ENCODE measurements at regions not wholly inside any gene's neighbourhood (a gene's known extent, or its start where the extent isn't known, plus 50 kb on each side); places are given as distances from the start of the nearest gene placed in this dataset.

GRCh38 chr11:80486678-80487077 is 1045.8 kb upstream of the TENM4 start:
- Histone ChIP-seq H3K4me1 (ENCODE audit: insufficient read depth, low read length) (no peaks in the 10 kb centered on the region), H3K27ac (ENCODE audit: low read depth in 1 of 2, low read length in 2 of 2) (no peak overlapping the region), H3K9me3 (ENCODE audit: control insufficient read depth in 1 of 2, insufficient read depth in 1 of 2, low read length in 2 of 2) (peaks cover 0 to 4% of the 10 kb centered on the region in 2 experiments), H3K4me3 (ENCODE audit: low read length) (no peak overlapping the region), H3K36me3 (ENCODE audit: insufficient read depth, low read length) (no peaks in the 10 kb centered on the region), H3K27me3 (ENCODE audit: control insufficient read depth in 1 of 2, insufficient read depth in 2 of 2, low read length in 2 of 2) (no peaks in the 10 kb centered on the region)
- Mint-ChIP-seq H3K36me3 (ENCODE audit: low read depth) (no peaks in the 10 kb centered on the region), H3K27ac (no peak overlapping the region), H3K27me3 (no peaks in the 10 kb centered on the region), H3K4me3 (no peak overlapping the region), H3K9me3 (peaks cover 9% of the 10 kb centered on the region), H3K4me1 (ENCODE audit: low read depth) (no peaks in the 10 kb centered on the region)
- intact Hi-C loops (cut with DNase I, micrococcal nuclease), result no loop called here
- ChIA-PET POLR2A (no interaction called here), CTCF (no interaction called here)
- no peak for TF ChIP-seq CTCF (IDR thresholded peaks at IDR 0.05)
- ATAC-seq (ENCODE audit: poor library complexity) (no peak), DNase-seq (no peak)

GRCh38 chr11:80477178-80477577 is 1036.3 kb upstream of the TENM4 start:
- POLR2A ChIA-PET, result no interaction called here
- no peak overlapping the region for H3K27ac Mint-ChIP-seq
- ATAC-seq (ENCODE audit: poor library complexity), result no peak

GRCh38 chr11:80473562-80473961 is 1032.7 kb upstream of the TENM4 start:
- no peak overlapping the region for H3K27ac Mint-ChIP-seq
- no peaks in the 10 kb centered on the region for H3K4me1 Mint-ChIP-seq (ENCODE audit: low read depth)
- H3K9me3 Mint-ChIP-seq, result peaks cover 23% of the 10 kb centered on the region
- Histone ChIP-seq H3K27ac (ENCODE audit: low read depth in 1 of 2, low read length in 2 of 2) (no peak overlapping the region), H3K36me3 (ENCODE audit: insufficient read depth, low read length) (no peaks in the 10 kb centered on the region), H3K4me3 (ENCODE audit: low read length) (no peak overlapping the region), H3K4me1 (ENCODE audit: insufficient read depth, low read length) (no peaks in the 10 kb centered on the region), H3K27me3 (ENCODE audit: control insufficient read depth in 1 of 2, insufficient read depth in 2 of 2, low read length in 2 of 2) (no peaks in the 10 kb centered on the region), H3K9me3 (ENCODE audit: control insufficient read depth in 1 of 2, insufficient read depth in 1 of 2, low read length in 2 of 2) (no peaks in the 10 kb centered on the region)
- H3K4me3 Mint-ChIP-seq, result no peak overlapping the region
- ATAC-seq (ENCODE audit: poor library complexity) (no peak), DNase-seq (no peak)
- ChIA-PET POLR2A (no interaction called here), CTCF (no interaction called here)
- H3K27me3 Mint-ChIP-seq, result no peaks in the 10 kb centered on the region
- intact Hi-C loops (cut with DNase I, micrococcal nuclease), result no loop called here
- H3K36me3 Mint-ChIP-seq (ENCODE audit: low read depth), result no peaks in the 10 kb centered on the region
- no peak for TF ChIP-seq CTCF (IDR thresholded peaks at IDR 0.05)

More at GRCh38 chr11:80477178-80477577, 1036.3 kb upstream of the TENM4 start:
- DNase-seq, result no peak
- no peak for TF ChIP-seq CTCF (IDR thresholded peaks at IDR 0.05)
- Histone ChIP-seq H3K4me3 (ENCODE audit: low read length) (no peak overlapping the region), H3K27me3 (ENCODE audit: control insufficient read depth in 1 of 2, insufficient read depth in 2 of 2, low read length in 2 of 2) (no peaks in the 10 kb centered on the region), H3K36me3 (ENCODE audit: insufficient read depth, low read length) (no peaks in the 10 kb centered on the region), H3K4me1 (ENCODE audit: insufficient read depth, low read length) (no peaks in the 10 kb centered on the region), H3K9me3 (ENCODE audit: control insufficient read depth in 1 of 2, insufficient read depth in 1 of 2, low read length in 2 of 2) (peaks cover 0 to 4% of the 10 kb centered on the region in 2 experiments), H3K27ac (ENCODE audit: low read depth in 1 of 2, low read length in 2 of 2) (no peak overlapping the region)
- Mint-ChIP-seq H3K36me3 (ENCODE audit: low read depth) (no peaks in the 10 kb centered on the region), H3K4me3 (no peak overlapping the region), H3K4me1 (ENCODE audit: low read depth) (no peaks in the 10 kb centered on the region), H3K27me3 (no peaks in the 10 kb centered on the region), H3K9me3 (peaks cover 17% of the 10 kb centered on the region)
- CTCF ChIA-PET, result no interaction called here
- intact Hi-C loops (cut with DNase I, micrococcal nuclease), result no loop called here

All from CD4-positive, alpha-beta T cell (primary cell).